ENCODE measurements at regions not wholly inside any gene's neighbourhood (a gene's known extent, or its start where the extent isn't known, plus 50 kb on each side); places are given as distances from the start of the nearest gene placed in this dataset.
A peak's percentile ranks its signal among the peaks of the same experiment; 100 is the strongest.
"Not testable (repeated sequence)": the region's sequence is repeated elsewhere in the genome, so short reads cannot be mapped to it uniquely, and the experiment has no call there.

DNA sequence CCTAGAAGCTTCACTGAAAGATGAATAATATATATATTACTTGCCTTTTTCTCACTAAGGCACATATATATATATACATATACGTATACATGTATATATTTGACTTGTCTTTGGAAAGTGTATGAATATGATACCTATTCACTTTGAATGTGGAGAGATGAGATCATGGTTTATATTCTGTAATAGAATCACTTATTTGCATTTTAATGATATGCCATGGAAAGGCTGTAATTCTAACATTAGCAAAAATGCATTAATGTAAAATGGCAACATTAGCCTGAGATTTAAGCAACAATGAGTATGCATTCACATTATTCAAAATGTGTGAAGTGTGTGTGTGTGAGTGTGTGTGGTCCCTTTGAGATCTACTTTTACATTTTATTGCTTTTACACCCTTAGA is 54.5 kb upstream of the PRKD1 start:
- DNase-seq = no peak

DNA sequence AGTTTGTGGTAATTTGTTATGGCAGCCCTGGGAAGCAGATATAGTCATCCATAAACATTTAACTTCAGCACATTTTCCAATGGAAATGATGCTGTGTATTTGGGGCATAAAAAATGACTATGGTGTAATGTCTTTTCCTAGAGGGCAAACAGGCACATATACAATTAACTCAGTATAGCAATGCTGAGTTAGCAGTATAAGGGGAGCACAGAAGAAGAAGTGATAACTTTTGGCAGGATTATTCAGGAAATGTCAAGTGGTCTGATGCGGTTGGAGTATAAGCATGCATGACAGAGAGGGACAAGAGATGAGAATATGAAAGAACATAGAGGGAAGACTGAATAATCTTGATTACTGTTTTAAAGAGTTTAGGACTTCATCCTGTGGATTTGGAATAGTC is 55.3 kb upstream of the PRKD1 start:
- no peak for DNase-seq

DNA sequence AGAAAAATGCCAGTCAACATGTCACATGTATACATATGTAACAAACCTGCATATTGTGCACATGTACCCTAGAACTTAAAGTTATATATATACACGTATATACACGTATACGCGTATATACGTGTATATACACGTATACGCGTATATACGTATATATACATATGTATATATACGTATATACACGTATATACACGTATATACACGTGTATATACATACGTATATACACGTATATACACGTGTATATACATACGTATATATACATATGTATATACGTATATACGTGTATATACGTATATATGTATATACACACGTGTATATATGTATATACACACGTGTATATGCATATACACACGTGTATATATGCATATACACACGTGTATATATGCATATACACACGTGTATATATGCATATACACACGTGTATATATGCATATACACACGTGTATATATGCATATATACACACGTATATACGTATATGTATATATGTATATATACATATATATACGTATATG is 62.8 kb upstream of the PRKD1 start:
- not testable (repeated sequence) for DNase-seq

DNA sequence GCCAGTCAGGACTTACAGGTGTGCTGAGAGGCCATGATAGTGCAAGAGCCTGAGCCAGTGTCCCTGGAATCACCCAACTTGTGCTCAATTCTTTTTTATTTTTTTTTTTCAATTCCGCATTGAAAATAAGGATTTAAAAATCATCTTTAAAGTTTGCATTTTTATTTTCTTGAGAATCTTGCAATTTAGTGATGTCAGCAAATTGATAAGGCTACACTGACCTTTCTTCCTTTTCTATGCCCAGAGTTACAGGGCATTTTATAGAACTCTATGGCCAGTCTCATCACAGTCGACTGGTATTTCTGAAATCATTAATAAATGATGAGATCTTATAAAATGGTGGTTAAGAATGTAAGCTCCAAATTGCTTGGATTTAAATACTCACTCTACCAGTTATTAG is 63.3 kb upstream of the PRKD1 start:
- DNase-seq = no peak

DNA sequence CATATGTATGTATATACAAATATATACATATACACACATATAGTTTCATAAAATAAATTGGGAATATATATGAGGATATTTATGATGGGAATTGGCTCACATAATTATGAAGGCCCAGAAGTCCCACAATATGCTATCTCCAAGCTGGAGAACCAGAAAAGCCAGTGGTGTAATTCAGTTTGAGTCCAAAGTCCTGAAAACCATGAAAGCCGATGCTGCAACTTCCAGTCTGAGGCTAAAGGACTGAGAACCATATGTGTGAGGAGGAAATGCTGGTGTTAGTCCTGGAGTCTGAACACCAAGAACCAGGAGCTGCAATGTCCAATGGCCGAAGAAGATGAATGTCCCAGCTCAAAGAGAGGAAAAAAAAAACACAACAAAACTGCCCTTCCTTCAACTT is 65.5 kb upstream of the PRKD1 start:
- no peak for DNase-seq

DNA sequence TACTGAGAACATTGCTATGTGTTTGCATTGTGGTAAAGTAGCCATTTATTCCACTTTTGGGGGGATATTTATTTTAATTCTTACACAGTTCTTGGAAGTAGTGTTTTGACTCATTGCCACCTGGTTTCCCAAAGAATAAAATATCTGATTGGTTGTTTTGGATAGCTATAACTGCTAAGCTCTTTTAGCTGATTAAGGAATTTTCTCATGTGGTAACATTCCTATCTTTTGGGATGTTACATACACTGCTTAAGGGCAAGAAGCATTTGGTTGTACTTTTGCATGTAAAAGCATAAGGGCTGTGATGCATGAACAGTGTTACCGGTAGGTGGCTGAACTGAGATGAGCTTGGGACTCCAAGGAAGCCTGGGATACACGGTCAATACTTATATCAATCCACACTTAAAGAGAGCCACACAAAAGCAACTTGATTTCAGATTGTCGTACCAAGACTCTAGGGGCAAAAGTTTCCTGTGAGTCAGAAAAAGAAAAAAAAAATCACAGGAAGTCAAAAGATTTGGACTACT is 71.4 kb upstream of the PRKD1 start:
- no peak for DNase-seq

DNA sequence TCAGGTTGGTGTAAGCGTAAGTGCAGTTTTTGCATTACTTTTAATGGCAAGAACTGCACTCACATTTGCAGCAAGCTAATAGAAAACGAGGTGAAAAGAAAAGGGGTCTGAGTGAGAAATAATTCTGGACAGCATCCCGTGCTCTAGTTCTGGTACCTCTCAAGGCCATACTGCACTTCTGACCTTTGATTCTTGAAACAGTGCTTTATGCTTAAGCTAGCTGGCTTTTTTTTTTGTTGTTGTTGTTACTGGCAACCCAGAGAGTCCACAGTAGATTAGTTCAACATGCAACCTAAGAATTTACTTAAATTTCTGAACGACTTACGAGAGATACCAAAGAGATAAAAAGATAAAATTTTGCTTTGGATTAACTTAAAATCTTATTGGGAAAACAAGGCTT is 75.2 kb upstream of the PRKD1 start:
- DNase-seq = no peak

DNA sequence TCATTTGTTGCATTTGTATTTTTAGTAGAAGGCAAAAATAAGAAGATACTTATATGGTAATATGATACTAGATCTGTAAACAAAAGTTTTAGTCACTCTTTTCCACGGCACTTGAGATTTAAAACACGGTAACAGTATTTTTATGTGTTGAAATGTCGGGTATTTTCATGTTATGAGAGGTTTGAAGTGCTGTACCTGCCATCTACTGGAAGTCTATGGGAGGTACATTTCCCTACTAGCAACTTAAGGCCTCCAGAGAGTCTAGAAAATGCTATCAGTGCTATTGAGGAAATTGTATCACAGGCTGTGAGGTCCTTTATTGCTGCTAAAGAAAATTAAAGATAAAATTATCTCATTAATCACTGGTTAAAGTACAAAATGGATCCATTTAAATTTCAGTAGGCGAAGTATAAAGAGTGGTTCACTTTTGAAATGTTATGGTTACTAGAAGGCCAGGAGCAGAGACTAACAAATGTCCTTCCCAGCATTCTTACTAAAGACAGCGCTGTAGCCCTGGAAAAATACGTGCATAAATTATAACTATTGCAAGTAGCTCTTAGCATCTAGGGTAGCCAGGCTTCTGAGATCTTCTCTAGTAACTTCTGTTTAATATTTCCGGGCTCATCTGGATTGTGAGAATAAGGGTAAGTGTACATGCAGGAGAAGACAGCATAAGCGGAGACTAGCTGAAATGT is 77.6 kb upstream of the PRKD1 start:
- peak; percentile 43 for DNase-seq

DNA sequence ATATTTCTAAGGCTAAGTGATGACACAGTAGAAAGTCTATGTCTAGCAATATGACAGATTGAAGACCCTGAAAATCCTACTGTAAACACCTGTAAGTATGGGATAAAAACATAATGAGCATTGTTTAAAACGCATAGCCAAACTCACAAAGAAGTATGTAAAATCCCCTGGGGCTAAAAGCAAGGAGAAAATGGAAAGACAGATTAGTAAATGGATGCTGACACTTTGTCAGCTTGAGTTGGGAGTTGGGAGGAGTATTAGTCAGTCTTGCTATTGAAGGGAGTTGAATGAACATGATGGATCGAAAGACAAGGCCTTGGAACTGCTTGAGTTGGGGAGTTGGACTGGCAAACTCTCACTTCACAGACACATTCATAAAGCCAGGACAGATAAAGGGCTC is 79.0 kb upstream of the PRKD1 start:
- DNase-seq = no peak

DNA sequence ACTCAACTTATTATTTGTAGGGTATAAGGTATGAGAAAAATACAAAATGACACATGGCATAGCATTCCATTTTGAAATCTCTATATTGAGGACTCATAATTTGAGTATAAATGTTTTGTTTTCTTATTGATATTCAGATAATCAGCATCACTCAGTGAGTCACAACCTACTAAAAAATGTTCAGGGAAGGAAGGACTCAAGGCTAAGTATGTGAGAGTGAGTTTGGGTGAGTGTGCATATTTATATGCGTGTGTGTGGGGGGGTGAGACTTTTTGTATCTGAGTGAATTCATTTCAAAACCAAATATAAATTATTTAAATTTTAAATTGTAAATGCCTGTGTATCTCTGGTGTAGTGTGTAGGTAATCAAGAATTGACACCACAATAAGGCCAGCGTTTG is 87.8 kb upstream of the PRKD1 start:
- no peak for DNase-seq

DNA sequence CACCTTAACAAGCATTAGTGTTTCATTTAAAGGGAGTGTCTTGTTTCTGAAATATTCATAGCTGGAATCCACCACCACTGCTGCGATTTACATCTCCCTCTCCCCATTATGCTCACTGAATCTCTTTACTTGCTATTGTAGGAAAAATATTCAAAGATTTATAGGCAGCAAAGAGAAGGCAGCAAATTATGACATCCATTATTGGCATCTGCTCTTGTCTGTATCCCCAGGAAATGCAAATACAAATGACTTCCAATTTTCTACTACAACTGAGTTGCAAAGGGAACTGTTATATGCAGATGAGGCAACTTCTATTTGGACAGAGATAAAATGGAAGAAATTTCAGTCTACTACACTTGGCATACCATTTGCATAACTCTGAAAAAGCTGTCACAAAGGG is 88.4 kb upstream of the PRKD1 start:
- no peak for DNase-seq

DNA sequence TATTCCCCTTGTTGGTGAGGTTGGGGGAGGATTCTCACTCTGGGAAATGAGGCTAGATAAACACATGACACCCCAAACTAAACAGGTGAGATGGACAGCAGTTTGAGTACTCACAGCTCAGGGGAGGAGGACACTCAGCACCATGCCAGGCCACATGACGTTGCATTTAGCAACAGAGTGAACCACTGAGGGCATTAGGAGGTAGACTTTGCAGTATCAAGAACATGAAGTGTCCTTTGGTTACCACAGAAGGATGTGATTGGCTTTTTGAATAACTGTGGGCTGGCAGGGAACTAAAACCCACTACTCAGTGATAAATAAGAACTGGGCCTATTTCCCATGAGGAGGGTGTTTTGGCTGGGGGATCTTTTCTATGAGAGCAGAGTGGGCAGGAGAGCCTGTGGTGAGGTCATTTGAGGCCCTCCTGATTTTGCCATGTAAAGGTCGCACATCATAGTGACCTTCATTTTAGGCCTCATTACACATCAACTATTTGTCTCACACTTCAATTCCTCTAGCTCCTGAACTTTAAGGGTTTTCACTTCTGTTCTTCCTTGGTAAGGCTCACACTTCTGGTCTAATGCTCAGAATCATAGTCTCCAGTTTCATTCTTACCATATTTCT is 89.8 kb upstream of the PRKD1 start:
- no peak for DNase-seq

DNA sequence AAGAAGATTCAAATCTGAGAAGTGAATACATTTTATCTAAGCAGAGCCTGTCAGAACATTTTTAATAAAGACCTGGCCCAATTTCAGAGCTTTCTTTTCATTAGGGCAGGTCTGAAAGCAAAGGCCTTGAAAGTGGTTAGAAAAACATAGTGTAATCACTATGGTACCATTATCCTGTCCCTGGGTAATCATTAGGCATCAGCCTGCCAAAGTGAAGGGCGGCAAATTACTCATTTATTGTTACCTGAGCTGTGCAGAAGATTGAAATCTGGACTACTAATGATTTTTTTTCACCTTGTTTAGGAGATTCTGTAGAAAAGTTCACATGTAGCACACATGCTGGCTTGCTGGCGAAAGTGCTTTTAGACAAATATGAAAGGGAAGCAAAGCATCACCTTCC is 92.6 kb upstream of the PRKD1 start:
- DNase-seq = peak; percentile 11

DNA sequence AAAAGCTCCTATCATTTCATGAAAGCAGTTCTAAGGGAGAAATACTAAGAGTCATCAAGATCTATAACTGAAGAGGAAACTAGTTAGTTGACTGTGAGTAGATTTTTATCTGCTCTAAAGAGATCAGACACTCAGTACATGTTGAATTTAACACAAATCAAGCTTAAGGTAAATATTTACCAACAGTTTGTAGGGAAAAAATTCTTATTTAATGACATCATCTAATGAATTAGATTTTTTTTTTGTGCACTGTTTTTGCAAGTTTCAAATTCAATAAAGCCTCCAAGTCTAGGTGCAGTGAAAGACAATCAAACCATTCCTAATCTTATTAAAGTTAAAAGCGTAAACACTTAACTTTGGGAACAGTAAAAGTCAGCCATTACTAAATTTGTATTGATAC is 93.0 kb upstream of the PRKD1 start:
- DNase-seq = no peak

DNA sequence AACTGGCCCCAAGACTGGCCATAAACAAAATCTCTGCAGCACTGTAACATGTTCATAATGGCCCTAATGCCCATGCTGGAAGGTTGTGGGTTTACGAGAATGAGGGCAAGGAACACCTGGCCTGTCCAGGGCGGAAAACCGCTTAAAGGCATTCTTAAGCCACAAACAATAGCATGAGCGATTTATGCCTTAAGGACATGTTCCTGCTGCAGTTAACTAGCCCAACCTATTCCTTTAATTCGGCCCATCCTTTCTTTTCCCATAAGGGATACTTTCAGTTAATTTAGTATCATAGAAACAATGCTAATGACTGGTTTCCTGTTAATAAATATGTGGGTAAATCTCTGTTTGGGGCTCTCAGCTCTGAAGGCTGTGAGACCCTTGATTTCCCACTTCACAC is 95.7 kb upstream of the PRKD1 start:
- DNase-seq = not testable (repeated sequence)

DNA sequence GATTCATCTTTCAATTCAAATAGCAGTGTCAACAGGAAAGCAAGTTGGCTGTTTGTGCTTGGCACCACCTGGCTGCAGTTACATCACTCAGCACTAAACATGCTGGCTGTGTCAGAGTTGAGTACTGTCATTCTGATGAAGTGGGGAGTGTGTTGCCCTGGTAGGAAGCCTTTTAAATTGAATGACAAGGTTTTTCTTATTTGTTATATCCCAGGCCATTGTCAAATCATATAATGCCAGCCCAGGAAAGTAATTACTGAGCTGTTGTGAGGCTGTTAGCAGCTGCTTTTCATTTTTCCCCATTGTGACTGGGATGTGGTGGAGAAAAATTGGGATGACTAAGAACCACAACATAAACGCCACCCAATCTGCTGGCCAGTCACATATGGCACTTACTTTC is 106.5 kb upstream of the PRKD1 start:
- DNase-seq = peak; percentile 42

DNA sequence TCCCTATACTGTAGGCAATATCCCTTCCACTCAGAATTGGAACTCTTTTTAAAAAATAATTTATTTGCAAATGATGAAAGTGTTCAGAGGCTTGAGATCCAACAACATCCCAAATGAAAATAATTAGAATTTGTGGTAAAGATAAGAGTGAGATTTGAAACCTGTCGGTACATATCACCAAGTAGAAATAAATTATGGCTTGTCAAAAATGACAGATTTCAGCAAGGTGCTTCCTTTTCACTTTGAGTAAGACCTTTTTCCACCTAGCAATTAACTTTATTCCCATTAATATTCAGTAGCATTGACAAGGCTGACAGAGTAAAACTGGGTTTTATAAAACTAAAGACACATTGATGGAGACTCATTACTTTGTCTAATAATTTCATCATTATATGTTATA is 107.7 kb upstream of the PRKD1 start:
- DNase-seq = no peak

DNA sequence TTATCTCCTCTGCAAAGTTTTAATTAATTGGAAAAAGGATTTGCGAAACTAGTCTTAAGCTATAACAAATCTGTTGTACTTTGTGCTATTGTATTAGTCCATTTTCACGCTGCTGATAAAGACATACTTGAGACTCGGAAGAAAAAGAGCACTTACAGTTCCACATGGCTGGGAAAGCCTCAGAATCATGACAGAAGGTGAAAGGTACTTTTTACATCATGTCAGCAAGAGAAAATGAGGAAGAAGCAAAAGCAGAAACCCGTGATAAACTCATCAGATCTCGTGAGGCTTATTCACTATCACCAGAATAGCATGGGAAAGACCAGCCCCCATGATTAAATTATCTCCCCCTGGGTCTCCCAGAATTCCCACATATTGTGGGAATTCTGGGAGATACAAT is 118.1 kb upstream of the PRKD1 start:
- DNase-seq = no peak

DNA sequence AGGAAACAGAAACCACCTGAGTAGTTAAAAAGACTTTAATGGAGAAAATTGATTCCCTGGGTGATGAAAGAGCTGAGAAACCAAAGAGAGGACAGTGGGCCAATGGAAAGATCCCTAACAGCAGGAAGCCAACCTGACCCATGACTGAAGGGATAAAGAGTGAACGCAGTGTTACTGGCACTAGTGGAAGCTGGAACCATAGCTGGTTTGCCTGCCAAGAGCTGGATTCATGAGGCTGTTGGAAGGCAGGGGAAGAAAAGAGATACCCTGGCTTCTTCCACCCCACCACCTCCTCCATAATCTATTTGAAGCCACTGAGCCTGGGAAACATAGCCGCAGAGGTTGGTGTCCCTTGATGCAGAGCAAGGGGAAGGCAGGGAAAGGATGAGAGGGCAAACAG is 125.5 kb upstream of the PRKD1 start:
- DNase-seq = no peak

DNA sequence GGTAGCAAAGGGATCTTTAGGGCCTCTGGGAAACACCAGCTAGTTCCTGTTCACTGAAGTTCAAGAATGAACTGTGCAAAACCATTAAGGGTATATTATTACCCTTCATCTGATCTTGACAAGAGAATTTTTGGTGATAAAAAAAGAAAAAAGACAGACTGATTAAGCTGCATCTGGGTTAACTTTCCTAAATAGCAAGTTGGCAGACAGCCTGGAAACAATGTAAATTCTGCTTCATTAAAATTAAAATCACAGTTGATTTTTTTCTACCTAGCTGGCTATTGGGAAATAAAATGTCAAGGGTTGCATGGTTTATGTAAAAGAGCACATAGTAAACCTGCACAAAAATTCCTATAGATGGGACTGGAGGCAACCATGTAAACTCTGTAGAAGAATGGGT is 126.6 kb upstream of the PRKD1 start:
- peak; percentile 86 for DNase-seq

DNA sequence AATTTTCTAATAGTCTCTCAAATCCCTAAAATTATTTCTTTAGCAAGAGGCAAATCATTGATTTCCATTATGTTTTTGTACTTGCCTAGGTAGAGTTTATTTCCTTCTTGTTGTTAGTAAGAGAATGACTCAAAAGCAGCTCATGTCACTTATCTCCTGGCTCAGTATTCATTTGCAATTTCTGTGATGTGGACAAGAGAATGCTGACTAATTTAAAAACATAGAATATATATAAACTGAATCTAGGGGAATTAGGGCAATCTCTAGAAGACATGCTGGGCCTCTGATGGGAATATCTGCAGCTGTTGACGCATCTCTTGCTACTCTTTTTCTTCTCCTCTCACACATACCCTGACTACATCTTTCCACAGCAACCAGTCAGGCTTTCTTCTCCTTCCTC is 130.8 kb upstream of the PRKD1 start:
- no peak for DNase-seq

DNA sequence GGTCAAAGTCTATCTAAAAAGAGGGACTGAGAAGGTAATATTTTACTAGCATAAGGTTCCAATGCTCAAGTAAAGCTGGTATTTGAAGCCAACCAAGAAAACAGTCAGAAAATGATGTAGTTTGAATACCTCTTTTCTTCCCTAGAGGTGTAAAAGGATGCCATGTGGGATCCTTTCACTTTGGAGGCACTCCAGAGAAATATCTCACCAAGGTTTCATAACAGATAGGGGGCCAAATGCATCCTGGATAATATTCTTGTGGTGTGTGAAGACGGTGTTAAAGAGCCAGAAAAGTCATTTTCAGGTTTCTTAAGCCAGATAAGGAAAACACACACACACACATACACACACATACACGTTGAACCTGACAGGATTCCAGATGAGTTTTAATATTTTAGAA is 136.1 kb upstream of the PRKD1 start:
- DNase-seq = no peak

DNA sequence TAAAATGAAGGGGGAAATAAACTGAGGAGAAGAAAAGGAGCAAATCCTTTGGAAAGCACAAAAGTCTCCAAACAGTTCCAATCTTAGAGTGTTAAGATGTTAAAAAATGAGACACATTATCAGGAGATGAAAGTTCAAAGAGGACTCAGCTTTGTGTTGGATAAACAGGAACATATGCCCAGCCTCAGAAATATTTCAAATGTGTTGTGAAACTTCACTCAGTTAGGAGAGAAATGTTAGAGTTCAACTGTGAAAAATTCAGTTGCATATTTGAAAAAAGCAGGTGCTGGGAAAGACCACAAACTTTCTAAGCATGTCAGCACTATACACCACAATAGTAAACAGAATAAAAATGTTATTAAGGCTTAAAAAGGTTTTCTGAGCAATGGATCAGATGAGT is 136.8 kb upstream of the PRKD1 start:
- DNase-seq = no peak

DNA sequence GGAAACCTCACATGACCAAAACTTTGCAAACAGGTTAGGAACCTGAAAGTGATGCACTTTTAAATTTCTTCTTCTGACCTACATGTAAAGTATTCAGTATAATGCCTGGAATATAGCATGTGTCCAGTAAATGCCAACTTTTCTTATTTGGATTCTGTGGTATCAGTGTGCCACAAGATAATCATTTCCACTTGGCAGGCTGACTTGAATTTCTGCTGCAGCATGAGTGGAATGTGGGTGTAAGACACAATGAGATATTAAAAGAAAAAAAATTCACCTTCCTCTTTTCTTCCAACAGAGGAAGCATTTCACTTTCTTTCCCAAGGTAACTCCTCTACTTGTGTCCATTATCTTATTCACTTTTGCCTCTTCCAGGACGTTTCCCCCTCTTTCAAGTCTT is 141.9 kb upstream of the PRKD1 start:
- DNase-seq = no peak

DNA sequence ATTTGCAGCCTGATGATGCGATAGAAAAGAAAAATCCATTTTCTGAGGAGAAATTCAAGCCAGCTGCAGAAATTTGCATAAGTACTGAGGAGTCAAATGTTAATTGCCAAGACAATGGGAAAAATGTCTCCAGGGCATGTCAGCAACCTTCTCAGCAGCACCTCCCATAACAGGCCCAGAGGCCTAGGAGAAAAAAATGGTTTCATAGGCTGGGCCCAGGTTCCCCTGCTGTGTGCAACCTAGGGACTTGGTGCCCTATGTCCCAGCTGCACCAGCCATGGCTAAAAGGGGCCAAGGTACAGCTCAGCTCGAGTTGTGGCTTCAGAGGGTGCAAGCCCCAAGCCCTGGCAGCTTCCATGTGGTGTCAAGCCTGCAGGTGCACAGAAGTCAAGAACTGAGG is 144.8 kb upstream of the PRKD1 start:
- not testable (repeated sequence) for DNase-seq

All from NCI-H2171 (cell line).